ENCODE measurements at regions not wholly inside any gene's neighbourhood (a gene's known extent, or its start where the extent isn't known, plus 50 kb on each side); places are given as distances from the start of the nearest gene placed in this dataset.

- DNase-seq, result no peak
Observed at GRCh38 chr9:3161912-3162311, 318.0 kb upstream of the PUM3 start.

GRCh38 chr9:3157011-3157410, 313.1 kb upstream of the PUM3 start:
- DNase-seq, result no peak

GRCh38 chr9:3151672-3152576, 308.0 kb upstream of the PUM3 start:
- DNase-seq, result no peak

GRCh38 chr9:3150074-3150473, 306.2 kb upstream of the PUM3 start:
- DNase-seq, result no peak

- DNase-seq, result no peak
Observed at GRCh38 chr9:3138231-3139229, 294.6 kb upstream of the PUM3 start.

- DNase-seq, result no peak
Observed at GRCh38 chr9:3137347-3137695, 293.4 kb upstream of the PUM3 start.

- DNase-seq, result peak; percentile 17
Observed at GRCh38 chr9:3136686-3137346, 292.9 kb upstream of the PUM3 start.

GRCh38 chr9:3136230-3136629, 292.3 kb upstream of the PUM3 start:
- DNase-seq, result no peak

- DNase-seq, result no peak
Observed at GRCh38 chr9:3127564-3127963, 283.7 kb upstream of the PUM3 start.

- DNase-seq, result no peak
Observed at GRCh38 chr9:3125602-3126405, 281.9 kb upstream of the PUM3 start.

- DNase-seq, result no peak
Observed at GRCh38 chr9:3124001-3124400, 280.1 kb upstream of the PUM3 start.

- no peak for DNase-seq
Observed at GRCh38 chr9:3118081-3118480, 274.2 kb upstream of the PUM3 start.

GRCh38 chr9:3099646-3100045, 255.8 kb upstream of the PUM3 start:
- DNase-seq, result no peak

GRCh38 chr9:3088219-3088618, 244.3 kb upstream of the PUM3 start:
- DNase-seq, result no peak

GRCh38 chr9:3087697-3088096, 243.8 kb upstream of the PUM3 start:
- no peak for DNase-seq

- no peak for DNase-seq
Observed at GRCh38 chr9:3080951-3081350, 237.1 kb upstream of the PUM3 start.

- DNase-seq, result no peak
Observed at GRCh38 chr9:3074247-3074646, 230.4 kb upstream of the PUM3 start.

GRCh38 chr9:3066591-3066990, 222.7 kb upstream of the PUM3 start:
- DNase-seq, result no peak

GRCh38 chr9:3059781-3060468, 216.0 kb upstream of the PUM3 start:
- DNase-seq, result no peak

- no peak for DNase-seq
Observed at GRCh38 chr9:3058409-3058808, 214.5 kb upstream of the PUM3 start.

- DNase-seq, result no peak
Observed at GRCh38 chr9:3054017-3054586, 210.2 kb upstream of the PUM3 start.

Measured in NCI-H446 treated with DMSO at 0.1 percent for 48 hours (cell line).